Left lobe of liver (tissue), 2 donors: ENCODE measurements at regions not wholly inside any gene's neighbourhood (a gene's known extent, or its start where the extent isn't known, plus 50 kb on each side); places are given as distances from the start of the nearest gene placed in this dataset.
"Not testable (repeated sequence)": the region's sequence is repeated elsewhere in the genome, so short reads cannot be mapped to it uniquely, and the experiment has no call there.

Experiments
- ATAC-seq: fragments of 200-7000 bp; cut with Tn5 transposase; one replicate; pipeline ENCODE4 v1.9.1; 2020; ENCODE audit warnings: mild to moderate bottlenecking, moderate library complexity
- DNase-seq: peaks from one replicate; pipeline ENCODE4 v3.0.0-alpha.2; 2020; ENCODE audit warnings: low spot score
- donor health status: DM: no; HTN: no; CAD: no; lungs with moderate emphysema.
- donor health status: DM: no; HTN: yes; CAD: no.

GRCh38 chr3:18562364-18563154, 137.4 kb upstream of the SATB1 start:
- no peak for ATAC-seq
- no peak for DNase-seq

- ATAC-seq = peak; percentile 91
- DNase-seq = no peak
Observed at GRCh38 chr3:18559331-18559842, 134.2 kb upstream of the SATB1 start.

- ATAC-seq (no peak), DNase-seq (no peak)
Observed at GRCh38 chr3:18558507-18558906, 133.4 kb upstream of the SATB1 start.

- no peak for DNase-seq
- no peak for ATAC-seq
Observed at GRCh38 chr3:18557216-18557615, 132.1 kb upstream of the SATB1 start.

GRCh38 chr3:18556503-18557135, 131.5 kb upstream of the SATB1 start:
- ATAC-seq (no peak), DNase-seq (no peak)

GRCh38 chr3:18556001-18556408, 130.9 kb upstream of the SATB1 start:
- ATAC-seq (no peak), DNase-seq (no peak)

GRCh38 chr3:18552579-18553105, 127.5 kb upstream of the SATB1 start:
- ATAC-seq, DNase-seq: not testable (repeated sequence)

GRCh38 chr3:18546632-18547031, 121.5 kb upstream of the SATB1 start:
- ATAC-seq = no peak
- DNase-seq = no peak

GRCh38 chr3:18544146-18544545, 119.0 kb upstream of the SATB1 start:
- no peak for ATAC-seq
- DNase-seq = no peak

- DNase-seq = no peak
- no peak for ATAC-seq
Observed at GRCh38 chr3:18538463-18539230, 113.5 kb upstream of the SATB1 start.

- no peak for ATAC-seq
Observed at GRCh38 chr3:18533039-18533438, 107.9 kb upstream of the SATB1 start.

GRCh38 chr3:18531662-18532061, 106.5 kb upstream of the SATB1 start:
- ATAC-seq (no peak), DNase-seq (no peak)

More at GRCh38 chr3:18533039-18533438, 107.9 kb upstream of the SATB1 start:
- no peak for DNase-seq

GRCh38 chr3:18529631-18530030, 104.5 kb upstream of the SATB1 start:
- DNase-seq (no peak), ATAC-seq (no peak)

GRCh38 chr3:18527691-18528090, 102.6 kb upstream of the SATB1 start:
- DNase-seq = no peak
- no peak for ATAC-seq

- DNase-seq = no peak
- no peak for ATAC-seq
Observed at GRCh38 chr3:18526667-18527066, 101.5 kb upstream of the SATB1 start.

- not testable (repeated sequence) for DNase-seq, ATAC-seq
Observed at GRCh38 chr3:18516170-18516569, 91.0 kb upstream of the SATB1 start.

- DNase-seq = no peak
Observed at GRCh38 chr3:18513091-18513490, 88.0 kb upstream of the SATB1 start.

GRCh38 chr3:18512007-18512406, 86.9 kb upstream of the SATB1 start:
- ATAC-seq (no peak), DNase-seq (no peak)

More at GRCh38 chr3:18513091-18513490, 88.0 kb upstream of the SATB1 start:
- no peak for ATAC-seq

- ATAC-seq (no peak), DNase-seq (no peak)
Observed at GRCh38 chr3:18510947-18511346, 85.8 kb upstream of the SATB1 start.

GRCh38 chr3:18507333-18507732, 82.2 kb upstream of the SATB1 start:
- ATAC-seq (no peak), DNase-seq (no peak)

- DNase-seq (no peak), ATAC-seq (no peak)
Observed at GRCh38 chr3:18505056-18505455, 79.9 kb upstream of the SATB1 start.
